ENCODE measurements at regions not wholly inside any gene's neighbourhood (a gene's known extent, or its start where the extent isn't known, plus 50 kb on each side); places are given as distances from the start of the nearest gene placed in this dataset.
"Not testable (repeated sequence)": the region's sequence is repeated elsewhere in the genome, so short reads cannot be mapped to it uniquely, and the experiment has no call there.

GRCh38 chr1:102661481-102661880, 446.8 kb downstream of the COL11A1 start:
- no peak for DNase-seq (ENCODE audit: low spot score)

DNA sequence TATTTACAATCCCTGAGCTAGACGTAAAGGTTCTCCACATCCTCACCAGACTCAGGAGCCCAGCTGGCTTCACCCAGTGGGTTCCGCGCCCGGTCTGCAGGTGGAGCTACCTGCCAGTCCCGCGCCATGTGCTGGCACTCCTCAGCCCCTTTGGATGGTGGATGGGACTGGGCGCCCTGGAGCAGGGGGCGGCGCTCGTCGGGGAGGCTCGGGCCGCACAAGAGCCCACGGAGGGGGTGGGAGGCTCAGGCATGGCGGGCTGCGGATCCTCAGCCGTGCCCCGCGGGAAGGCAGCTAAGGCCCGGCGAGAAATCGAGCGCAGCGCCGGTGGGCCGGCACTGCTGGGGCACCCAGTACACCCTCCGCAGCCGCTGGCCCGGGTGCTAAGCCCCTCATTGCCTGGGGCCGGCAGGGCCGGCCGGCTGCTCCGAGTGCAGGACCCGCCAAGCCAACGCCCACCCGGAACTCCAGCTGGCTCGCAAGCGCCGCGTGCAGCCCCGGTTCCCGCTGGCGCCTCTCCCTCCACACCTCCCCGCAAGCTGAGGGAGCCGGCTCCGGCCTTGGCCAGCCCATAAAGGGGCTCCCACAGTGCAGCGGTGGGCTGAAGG, 448.3 kb downstream of the COL11A1 start:
- DNase-seq (ENCODE audit: low spot score) = not testable (repeated sequence)

DNA sequence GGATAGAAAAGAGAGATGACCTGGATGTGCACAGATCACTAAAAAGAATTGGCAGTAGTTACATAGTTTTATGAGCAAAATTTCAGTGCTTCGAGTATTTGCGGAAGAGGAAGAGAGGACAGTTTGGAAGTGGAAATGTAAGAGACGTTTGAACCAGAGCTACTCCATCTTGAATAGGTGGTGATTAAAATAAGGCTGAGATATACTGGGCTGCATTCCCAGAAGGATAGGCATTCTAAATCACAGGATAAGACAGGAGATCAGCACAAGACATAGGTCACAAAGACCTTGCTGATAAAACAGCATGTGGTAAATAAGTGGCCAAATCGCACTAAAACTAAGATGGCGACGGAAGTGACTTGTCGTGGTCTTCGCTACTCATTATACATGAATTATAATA, 453.3 kb downstream of the COL11A1 start:
- no peak for DNase-seq (ENCODE audit: low spot score)

DNA sequence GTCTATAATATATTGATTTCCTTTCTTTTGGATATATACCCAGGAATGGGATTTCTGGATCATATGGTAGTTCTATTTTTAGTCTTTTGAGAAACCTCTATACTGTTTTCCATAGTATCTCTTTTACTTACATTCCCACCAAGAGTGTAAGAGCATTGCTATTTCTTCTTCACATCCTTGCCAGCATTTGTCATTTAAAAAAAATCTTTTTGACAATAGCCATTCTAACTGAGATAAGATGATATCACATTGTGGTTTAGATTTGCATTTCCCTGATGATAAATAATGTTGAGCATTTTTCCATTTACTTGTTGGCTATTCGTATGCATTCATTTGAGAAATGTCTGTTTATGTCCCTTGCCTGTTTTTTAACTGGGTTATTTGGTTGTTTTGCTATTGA, 467.4 kb downstream of the COL11A1 start:
- DNase-seq (ENCODE audit: low spot score) = no peak

- DNase-seq (ENCODE audit: low spot score) = no peak
These were observed 468.0 kb downstream of the COL11A1 start for GRCh38 chr1:102640312-102640711.

DNA sequence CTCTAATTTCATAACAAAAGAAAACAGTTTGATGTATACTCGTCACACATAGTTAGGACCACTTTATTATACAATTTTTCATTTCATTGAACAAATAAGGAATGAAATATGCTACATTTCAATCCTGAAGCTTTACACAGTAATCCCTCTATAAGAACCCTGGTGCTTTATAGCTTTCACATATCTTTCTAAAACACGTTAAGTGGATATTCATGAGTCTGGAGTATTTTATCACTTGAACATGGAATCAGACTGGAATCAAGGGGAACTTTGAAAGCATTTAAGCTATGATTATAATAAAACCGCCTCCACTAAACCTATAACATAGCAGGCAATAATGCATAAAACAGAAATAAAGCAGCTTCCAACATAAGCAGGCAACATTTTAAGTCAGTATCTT, 476.6 kb downstream of the COL11A1 start:
- DNase-seq (ENCODE audit: low spot score) = no peak

GRCh38 chr1:102630041-102630440, 478.3 kb downstream of the COL11A1 start:
- no peak for DNase-seq (ENCODE audit: low spot score)

GRCh38 chr1:102628109-102628613, 480.2 kb downstream of the COL11A1 start:
- peak; percentile 11 for DNase-seq (ENCODE audit: low spot score)

GRCh38 chr1:102627145-102627544, 481.2 kb downstream of the COL11A1 start:
- DNase-seq (ENCODE audit: low spot score) = no peak

DNA sequence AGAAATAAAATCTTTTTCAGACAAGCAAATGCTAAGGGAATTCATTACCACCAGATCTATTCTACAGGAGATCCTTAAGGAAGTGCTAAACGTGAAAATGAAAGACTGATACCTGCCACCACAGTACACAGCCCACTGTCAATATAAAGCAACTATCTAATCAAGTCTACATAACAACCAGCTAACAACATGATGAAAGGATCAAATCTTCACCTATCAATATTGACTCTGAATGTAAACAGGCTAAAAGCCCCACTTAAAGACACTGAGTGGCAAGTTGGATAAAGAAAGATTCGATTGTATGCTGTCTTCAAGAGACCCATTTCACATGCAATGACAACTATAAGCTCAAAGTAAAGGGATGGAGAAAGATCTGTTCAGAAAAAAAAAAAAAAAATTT, 492.4 kb downstream of the COL11A1 start:
- no peak for DNase-seq (ENCODE audit: low spot score)

DNA sequence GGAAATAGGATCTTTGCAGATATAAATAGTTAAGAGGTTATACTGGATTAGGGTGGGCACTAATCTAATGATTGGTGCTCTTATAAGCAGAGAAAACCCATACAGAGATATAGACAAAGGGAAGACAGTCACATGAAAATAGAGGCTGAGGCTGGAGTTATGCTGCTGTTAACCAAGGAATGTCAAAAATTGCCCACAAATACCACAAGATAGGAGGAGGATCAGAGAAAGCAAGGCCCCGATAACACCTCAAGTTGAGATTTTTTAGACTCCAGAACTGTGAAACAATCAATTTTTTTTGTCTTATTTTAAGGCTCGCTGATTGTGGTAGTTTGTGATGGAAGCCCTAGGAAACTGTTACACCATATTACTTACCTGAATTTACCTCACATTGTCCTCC, 513.2 kb downstream of the COL11A1 start:
- DNase-seq (ENCODE audit: low spot score) = no peak

GRCh38 chr1:102593276-102593675, 515.0 kb downstream of the COL11A1 start:
- no peak for DNase-seq (ENCODE audit: low spot score)

- no peak for DNase-seq (ENCODE audit: low spot score)
These were observed 519.8 kb downstream of the COL11A1 start for GRCh38 chr1:102588536-102588935.

DNA sequence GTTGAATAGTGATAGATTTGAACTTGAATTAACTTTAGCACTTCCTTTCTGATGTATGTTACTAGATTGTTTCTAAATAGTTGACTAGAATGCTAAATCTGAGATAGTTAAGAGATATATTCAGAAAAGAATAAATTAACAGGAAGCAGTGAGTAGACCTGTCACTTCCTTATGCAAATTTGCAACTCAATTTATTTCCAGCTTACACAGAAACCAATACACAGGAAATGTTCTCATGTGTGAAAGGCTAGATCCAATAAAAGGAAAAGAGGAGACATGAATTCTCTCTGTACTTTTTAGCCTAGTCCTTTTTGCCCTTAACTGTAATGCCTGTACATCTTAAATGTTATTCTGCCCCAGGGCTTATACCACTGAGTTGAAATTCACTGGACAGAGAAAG, 522.3 kb downstream of the COL11A1 start:
- no peak for DNase-seq (ENCODE audit: low spot score)

DNA sequence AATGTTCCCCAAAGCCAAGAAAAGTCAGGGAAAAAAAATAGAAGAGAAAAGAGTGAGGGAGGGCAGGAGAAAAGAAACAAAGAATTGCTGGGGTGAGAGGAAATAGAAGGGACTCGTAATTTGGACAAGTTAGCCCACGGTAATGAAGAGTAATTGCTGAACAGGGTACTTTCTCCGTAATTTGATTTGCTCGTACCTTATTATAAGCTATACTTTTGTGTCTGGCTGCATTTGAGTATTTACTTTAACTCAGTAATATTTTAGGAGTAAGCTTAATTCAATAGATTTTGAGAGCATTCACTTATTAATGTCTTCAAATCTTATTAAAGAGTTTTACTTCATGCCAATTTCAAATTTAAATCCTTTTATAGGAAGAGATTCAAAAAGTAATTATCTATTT, 527.5 kb downstream of the COL11A1 start:
- no peak for DNase-seq (ENCODE audit: low spot score)

DNA sequence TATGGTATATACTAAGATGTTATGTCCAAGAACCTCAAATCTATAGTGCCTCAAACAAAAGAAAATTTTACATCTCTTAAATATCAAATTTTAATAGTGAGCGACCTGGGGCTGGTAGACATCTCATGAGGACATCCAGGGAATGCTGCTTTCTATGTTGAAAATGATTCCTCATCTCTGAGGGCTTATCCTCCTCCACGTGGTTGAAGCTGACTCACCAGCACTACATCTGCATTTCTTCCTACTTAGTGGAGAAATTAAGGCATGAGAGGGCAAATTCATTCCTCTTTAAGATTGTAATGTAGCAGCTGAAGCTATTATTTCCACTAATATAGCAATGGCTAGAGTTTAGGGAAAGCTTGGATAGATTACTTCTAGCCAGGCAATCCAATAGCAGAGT, 529.5 kb downstream of the COL11A1 start:
- no peak for DNase-seq (ENCODE audit: low spot score)

DNA sequence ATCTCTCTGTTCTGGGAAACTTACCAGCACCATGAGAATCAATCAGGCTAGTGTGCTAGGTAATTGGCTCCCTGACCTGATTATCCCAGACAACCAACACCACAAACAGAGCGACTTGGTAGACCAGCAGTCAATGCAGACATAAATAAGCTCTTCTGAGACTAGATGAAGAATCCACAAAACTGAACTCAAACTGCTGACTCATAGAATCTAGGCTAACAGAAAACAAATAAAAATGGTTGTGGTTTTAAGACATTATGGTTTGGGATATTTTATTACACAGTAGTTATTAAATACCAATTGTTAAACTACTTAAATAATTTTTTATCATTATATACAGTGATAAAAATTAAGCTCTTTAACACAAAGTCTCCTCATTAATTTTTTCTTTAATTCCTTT, 535.7 kb downstream of the COL11A1 start:
- DNase-seq (ENCODE audit: low spot score) = no peak

GRCh38 chr1:102566182-102566581, 542.1 kb downstream of the COL11A1 start:
- DNase-seq (ENCODE audit: low spot score) = no peak

- no peak for DNase-seq (ENCODE audit: low spot score)
These were observed 545.9 kb downstream of the COL11A1 start for GRCh38 chr1:102562380-102562779.

DNA sequence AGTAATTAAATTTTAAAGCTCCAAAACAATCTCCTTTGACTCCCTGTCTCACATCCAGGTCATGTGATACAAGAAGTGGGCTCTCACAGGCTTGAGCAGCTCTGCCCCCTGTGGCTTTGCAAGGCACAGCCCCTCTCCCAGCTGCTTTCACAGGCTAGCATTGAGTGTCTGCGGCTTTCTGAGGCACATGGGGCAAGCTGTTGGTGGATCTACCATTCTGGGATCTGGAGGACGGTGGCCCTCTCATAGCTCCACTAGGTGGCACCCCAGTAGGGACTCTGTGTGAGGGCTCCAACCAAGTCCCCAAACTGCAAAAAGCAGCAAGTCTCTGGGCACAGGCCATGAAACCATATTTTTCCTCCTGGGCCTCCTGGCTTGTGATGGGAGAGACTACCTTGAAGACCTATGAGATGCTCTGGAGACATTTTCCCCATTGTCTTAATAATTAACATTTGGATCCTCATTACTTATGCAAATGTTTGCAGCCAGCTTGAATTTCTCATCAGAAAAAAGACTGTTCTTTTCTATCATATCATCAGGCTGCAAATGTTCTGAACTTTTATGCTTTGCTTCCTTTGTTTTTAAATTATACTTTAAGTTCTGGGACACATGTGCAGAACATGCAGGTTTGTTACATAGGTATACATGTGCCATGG, 554.1 kb upstream of the OLFM3 start:
- no peak for DNase-seq (ENCODE audit: low spot score)

DNA sequence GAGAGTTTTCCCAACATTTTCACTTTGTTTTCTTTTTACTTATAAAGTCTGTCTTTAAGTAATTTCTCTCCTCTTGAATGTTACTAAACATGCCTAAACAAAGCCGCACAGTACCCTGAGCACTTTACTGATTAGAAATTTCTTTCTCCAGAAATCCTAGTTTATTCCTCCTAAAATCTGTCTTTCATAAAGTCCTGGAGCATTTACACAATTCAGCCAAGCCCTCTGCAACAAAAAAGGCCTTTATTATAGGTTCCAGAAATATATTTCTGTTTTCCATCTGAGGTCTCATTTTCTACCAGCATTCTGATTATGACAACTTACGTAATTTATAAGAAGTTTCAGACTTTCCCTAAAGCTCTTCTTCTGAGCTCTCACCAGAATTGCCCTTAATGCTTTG, 549.5 kb upstream of the OLFM3 start:
- DNase-seq (ENCODE audit: low spot score) = no peak

- DNase-seq (ENCODE audit: low spot score) = no peak
These were observed 539.2 kb upstream of the OLFM3 start for GRCh38 chr1:102535829-102536505.

DNA sequence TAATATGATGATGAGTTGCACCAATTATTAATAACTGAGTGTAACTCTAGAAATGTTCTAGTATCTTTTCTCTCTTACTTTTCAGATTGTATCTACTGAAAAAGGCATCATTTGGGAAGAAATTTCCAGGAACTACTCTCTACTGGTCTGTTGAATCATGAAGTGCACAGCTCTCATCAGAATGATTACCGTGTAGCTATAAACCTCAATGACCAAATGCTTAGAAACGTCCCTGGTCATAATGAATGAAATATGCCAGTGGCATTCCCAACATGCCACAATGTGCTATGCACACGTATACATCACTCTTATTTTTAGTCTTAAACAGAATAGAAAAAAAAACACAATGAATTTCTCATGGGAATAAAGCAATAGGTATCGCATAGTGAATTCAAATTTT, 534.3 kb upstream of the OLFM3 start:
- no peak for DNase-seq (ENCODE audit: low spot score)

Measured in putamen (tissue), 1 donor.